ENCODE measurements at regions not wholly inside any gene's neighbourhood (a gene's known extent, or its start where the extent isn't known, plus 50 kb on each side); places are given as distances from the start of the nearest gene placed in this dataset.
"Not testable (repeated sequence)": the region's sequence is repeated elsewhere in the genome, so short reads cannot be mapped to it uniquely, and the experiment has no call there.

- DNase-seq (ENCODE audit: low read depth in 3 of 3), result no peak
These were observed 116.3 kb upstream of the ERG start for GRCh38 chr21:38614558-38614957.

GRCh38 chr21:38619480-38619879, 121.2 kb upstream of the ERG start:
- DNase-seq (ENCODE audit: low read depth in 3 of 3), result no peak

- no peak for DNase-seq (ENCODE audit: low read depth in 3 of 3)
These were observed 121.8 kb upstream of the ERG start for GRCh38 chr21:38619992-38620479.

- DNase-seq (ENCODE audit: low read depth in 3 of 3), result no peak
These were observed 122.9 kb upstream of the ERG start for GRCh38 chr21:38621132-38621531.

- DNase-seq (ENCODE audit: low read depth in 3 of 3), result no peak
These were observed 124.0 kb upstream of the ERG start for GRCh38 chr21:38622081-38622826.

GRCh38 chr21:38622827-38623209, 124.5 kb upstream of the ERG start:
- DNase-seq (ENCODE audit: low read depth in 3 of 3), result no peak

- no peak for DNase-seq (ENCODE audit: low read depth in 3 of 3)
These were observed 125.3 kb upstream of the ERG start for GRCh38 chr21:38623552-38623951.

- no peak for DNase-seq (ENCODE audit: low read depth in 3 of 3)
These were observed 126.7 kb upstream of the ERG start for GRCh38 chr21:38625000-38625399.

GRCh38 chr21:38626306-38626705, 128.0 kb upstream of the ERG start:
- no peak for DNase-seq (ENCODE audit: low read depth in 3 of 3)

GRCh38 chr21:38628349-38628748, 130.1 kb upstream of the ERG start:
- no peak for DNase-seq (ENCODE audit: low read depth in 3 of 3)

- DNase-seq (ENCODE audit: low read depth in 3 of 3), result no peak
These were observed 132.9 kb upstream of the ERG start for GRCh38 chr21:38631206-38631605.

GRCh38 chr21:38631676-38632075, 133.4 kb upstream of the ERG start:
- no peak for DNase-seq (ENCODE audit: low read depth in 3 of 3)

GRCh38 chr21:38637161-38637560, 138.9 kb upstream of the ERG start:
- DNase-seq (ENCODE audit: low read depth in 3 of 3), result no peak

- no peak for DNase-seq (ENCODE audit: low read depth in 3 of 3)
These were observed 141.5 kb upstream of the ERG start for GRCh38 chr21:38639571-38640354.

GRCh38 chr21:38640355-38640742, 142.1 kb upstream of the ERG start:
- not testable (repeated sequence) for DNase-seq (ENCODE audit: low read depth in 3 of 3)

- no peak for DNase-seq (ENCODE audit: low read depth in 3 of 3)
These were observed 145.2 kb upstream of the ERG start for GRCh38 chr21:38643404-38644023.

GRCh38 chr21:38645282-38645681, 147.0 kb upstream of the ERG start:
- no peak for DNase-seq (ENCODE audit: low read depth in 3 of 3)

GRCh38 chr21:38646213-38646837, 148.0 kb upstream of the ERG start:
- peak in 1 of 3 donors; percentile 36 for DNase-seq (ENCODE audit: low read depth in 3 of 3)

- no peak for DNase-seq (ENCODE audit: low read depth in 3 of 3)
These were observed 150.8 kb upstream of the ERG start for GRCh38 chr21:38649120-38649519.

- no peak for DNase-seq (ENCODE audit: low read depth in 3 of 3)
These were observed 153.3 kb upstream of the ERG start for GRCh38 chr21:38651570-38651969.

- no peak for DNase-seq (ENCODE audit: low read depth in 3 of 3)
These were observed 153.3 kb upstream of the ETS2 start for GRCh38 chr21:38652396-38652795.

- DNase-seq (ENCODE audit: low read depth in 3 of 3), result no peak
These were observed 151.1 kb upstream of the ETS2 start for GRCh38 chr21:38654580-38654979.

Data from stimulated activated CD4-positive, alpha-beta T cell treated with anti-CD3 and anti-CD28 coated beads, TNF-alpha, amount 100 ng/mL, for 48 hours (primary cell).